ENCODE measurements at regions not wholly inside any gene's neighbourhood (a gene's known extent, or its start where the extent isn't known, plus 50 kb on each side); places are given as distances from the start of the nearest gene placed in this dataset.

DNA sequence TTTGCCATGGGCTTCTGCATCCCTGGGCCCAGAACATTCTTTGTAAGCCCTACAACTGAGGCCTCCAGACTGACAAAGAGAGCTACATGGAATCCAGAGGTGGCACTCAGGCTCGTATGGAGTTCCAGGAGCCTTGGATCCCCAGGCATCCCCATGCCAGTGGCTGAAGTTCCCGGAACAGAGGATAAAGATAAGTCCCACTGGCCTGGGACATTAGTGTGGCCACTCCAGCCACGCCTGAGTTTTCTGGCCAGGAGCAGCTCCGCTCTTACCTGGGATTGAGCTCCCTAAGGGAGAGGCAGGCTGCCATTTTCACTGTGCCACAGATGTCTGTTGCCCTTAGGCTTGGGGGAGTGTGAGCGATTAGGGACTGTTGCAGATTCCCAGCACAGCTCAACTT is 656.3 kb upstream of the FAM174A start:
- DNase-seq: no peak
- Histone ChIP-seq H3K36me3 (ENCODE audit: control insufficient read depth in 4 of 4, insufficient read depth in 4 of 4, low read length in 4 of 4) (no peaks in the 10 kb centered on the region), H3K4me3 (no peak overlapping the region), H3K4me1 (ENCODE audit: control insufficient read depth in 5 of 5, insufficient read depth in 5 of 5, low read length in 5 of 5) (no peaks in the 10 kb centered on the region), H3K9ac (ENCODE audit: insufficient read depth in 1 of 2, low read length in 2 of 2) (no peak overlapping the region), H3K27ac (ENCODE audit: low read depth in 1 of 2, low read length in 1 of 2) (no peak overlapping the region), H3K27me3 (ENCODE audit: control insufficient read depth in 3 of 3, insufficient read depth in 3 of 3, low read length in 2 of 3) (no peaks in the 10 kb centered on the region), H3K9me3 (ENCODE audit: control insufficient read depth in 4 of 4, insufficient read depth in 3 of 4, low read length in 3 of 4) (peaks cover 0 to 3% (median 0%) of the 10 kb centered on the region in 4 donors)
- WGBS, 2 donors: 90 to 91% methylated on average over 5 of the region's 5 CpGs
- TF ChIP-seq, protein P1, sequence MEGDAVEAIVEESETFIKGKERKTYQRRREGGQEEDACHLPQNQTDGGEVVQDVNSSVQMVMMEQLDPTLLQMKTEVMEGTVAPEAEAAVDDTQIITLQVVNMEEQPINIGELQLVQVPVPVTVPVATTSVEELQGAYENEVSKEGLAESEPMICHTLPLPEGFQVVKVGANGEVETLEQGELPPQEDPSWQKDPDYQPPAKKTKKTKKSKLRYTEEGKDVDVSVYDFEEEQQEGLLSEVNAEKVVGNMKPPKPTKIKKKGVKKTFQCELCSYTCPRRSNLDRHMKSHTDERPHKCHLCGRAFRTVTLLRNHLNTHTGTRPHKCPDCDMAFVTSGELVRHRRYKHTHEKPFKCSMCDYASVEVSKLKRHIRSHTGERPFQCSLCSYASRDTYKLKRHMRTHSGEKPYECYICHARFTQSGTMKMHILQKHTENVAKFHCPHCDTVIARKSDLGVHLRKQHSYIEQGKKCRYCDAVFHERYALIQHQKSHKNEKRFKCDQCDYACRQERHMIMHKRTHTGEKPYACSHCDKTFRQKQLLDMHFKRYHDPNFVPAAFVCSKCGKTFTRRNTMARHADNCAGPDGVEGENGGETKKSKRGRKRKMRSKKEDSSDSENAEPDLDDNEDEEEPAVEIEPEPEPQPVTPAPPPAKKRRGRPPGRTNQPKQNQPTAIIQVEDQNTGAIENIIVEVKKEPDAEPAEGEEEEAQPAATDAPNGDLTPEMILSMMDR (IDR thresholded peaks at IDR 0.05; ENCODE audit: control extremely low read depth, extremely low read depth): no peak
- ATAC-seq (ENCODE audit: insufficient read depth, low FRiP score): peak; percentile 39

DNA sequence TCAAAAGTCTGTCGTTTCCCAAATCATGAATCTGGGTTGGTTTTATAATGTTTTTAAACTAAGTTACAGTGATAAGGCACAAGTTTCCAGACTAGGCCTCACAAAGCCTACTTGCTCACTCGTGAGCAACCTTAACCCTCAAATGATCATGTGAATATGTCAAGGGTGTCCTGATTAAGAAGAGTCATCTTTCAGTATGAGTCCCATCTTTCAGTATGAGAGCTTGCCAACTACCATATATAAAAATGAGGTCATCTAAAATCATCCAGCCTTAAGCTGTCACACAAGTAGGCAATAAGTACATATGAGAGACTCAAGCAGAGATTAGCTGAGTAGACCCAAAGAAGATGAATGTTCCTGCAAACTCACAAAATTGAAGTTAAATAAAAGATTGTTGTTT is 668.4 kb upstream of the FAM174A start:
- DNase-seq: no peak
- Histone ChIP-seq H3K9me3 (ENCODE audit: control insufficient read depth in 4 of 4, insufficient read depth in 3 of 4, low read length in 3 of 4) (no peaks in the 10 kb centered on the region), H3K36me3 (ENCODE audit: control insufficient read depth in 4 of 4, insufficient read depth in 4 of 4, low read length in 4 of 4) (no peaks in the 10 kb centered on the region), H3K27me3 (ENCODE audit: control insufficient read depth in 3 of 3, insufficient read depth in 3 of 3, low read length in 2 of 3) (no peaks in the 10 kb centered on the region), H3K9ac (ENCODE audit: insufficient read depth in 1 of 2, low read length in 2 of 2) (no peak overlapping the region), H3K4me1 (ENCODE audit: control insufficient read depth in 5 of 5, insufficient read depth in 5 of 5, low read length in 5 of 5) (no peaks in the 10 kb centered on the region), H3K4me3 (no peak overlapping the region), H3K27ac (ENCODE audit: low read depth in 1 of 2, low read length in 1 of 2) (no peak overlapping the region)
- TF ChIP-seq, protein P1 (IDR thresholded peaks at IDR 0.05; ENCODE audit: control extremely low read depth, extremely low read depth): no peak
- ATAC-seq (ENCODE audit: insufficient read depth, low FRiP score): no peak
- 73 to 80% methylated on average over 2 of the region's 2 CpGs for WGBS, 2 donors

DNA sequence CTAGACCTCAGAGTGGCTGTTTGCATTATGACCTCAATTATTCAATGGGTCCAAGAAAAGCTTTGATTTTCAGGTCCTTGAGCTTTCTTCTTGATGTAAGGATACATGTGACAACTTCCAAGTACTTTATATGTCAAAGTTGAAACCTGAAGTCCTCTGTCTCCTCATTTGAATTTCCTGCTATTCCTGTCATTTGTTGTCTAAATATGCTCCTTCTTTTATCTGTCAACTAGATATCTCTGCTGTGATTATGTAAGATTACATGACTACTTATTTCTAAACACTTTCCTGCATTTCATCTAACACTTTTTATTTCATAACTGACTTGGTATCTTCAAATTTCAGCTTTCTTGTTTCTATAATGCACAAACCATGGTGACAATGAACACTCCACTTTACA is 670.0 kb upstream of the FAM174A start:
- Histone ChIP-seq H3K27ac (ENCODE audit: low read depth in 1 of 2, low read length in 1 of 2) (no peak overlapping the region), H3K4me1 (ENCODE audit: control insufficient read depth in 5 of 5, insufficient read depth in 5 of 5, low read length in 5 of 5) (no peaks in the 10 kb centered on the region), H3K9ac (ENCODE audit: insufficient read depth in 1 of 2, low read length in 2 of 2) (no peak overlapping the region), H3K36me3 (ENCODE audit: control insufficient read depth in 4 of 4, insufficient read depth in 4 of 4, low read length in 4 of 4) (no peaks in the 10 kb centered on the region), H3K4me3 (no peak overlapping the region), H3K9me3 (ENCODE audit: control insufficient read depth in 4 of 4, insufficient read depth in 3 of 4, low read length in 3 of 4) (no peaks in the 10 kb centered on the region), H3K27me3 (ENCODE audit: control insufficient read depth in 3 of 3, insufficient read depth in 3 of 3, low read length in 2 of 3) (no peaks in the 10 kb centered on the region)
- DNase-seq (no peak), ATAC-seq (ENCODE audit: insufficient read depth, low FRiP score) (no peak)
- TF ChIP-seq, protein P1 (IDR thresholded peaks at IDR 0.05; ENCODE audit: control extremely low read depth, extremely low read depth): no peak

DNA sequence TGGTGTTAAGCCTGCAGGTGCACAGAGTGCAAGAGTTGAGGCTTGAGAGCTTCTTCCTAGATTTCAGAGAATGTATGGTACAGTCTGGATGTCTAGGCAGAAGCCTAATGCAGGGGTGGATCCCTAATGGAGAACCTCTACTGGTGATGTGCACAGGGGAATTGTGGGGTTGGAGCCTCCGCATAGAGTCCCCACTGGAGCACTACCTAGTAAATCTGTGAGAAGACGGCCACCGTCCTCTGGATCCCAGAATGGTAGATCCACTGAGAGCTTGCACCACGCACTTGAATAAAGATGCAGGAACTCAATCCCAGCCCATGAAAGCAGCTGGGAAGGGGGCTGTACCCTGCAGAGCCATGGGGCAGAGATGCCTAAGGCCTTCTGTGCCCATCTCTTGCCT is 699.4 kb upstream of the FAM174A start:
- no peak overlapping the region for H3K4me3 ChIP-seq
- DNase-seq: no peak
- no peak for ATAC-seq (ENCODE audit: insufficient read depth, low FRiP score)
- no peak overlapping the region for H3K27ac ChIP-seq (ENCODE audit: low read depth in 1 of 2, low read length in 1 of 2)
- no peak overlapping the region for H3K9ac ChIP-seq (ENCODE audit: insufficient read depth in 1 of 2, low read length in 2 of 2)
- 91 to 96% methylated on average over 4 of the region's 4 CpGs for WGBS, 2 donors
- TF ChIP-seq, protein P1 (IDR thresholded peaks at IDR 0.05; ENCODE audit: control extremely low read depth, extremely low read depth): no peak
- H3K4me1 ChIP-seq (ENCODE audit: control insufficient read depth in 5 of 5, insufficient read depth in 5 of 5, low read length in 5 of 5): no peaks in the 10 kb centered on the region
- peaks cover 0 to 3% (median 0%) of the 10 kb centered on the region in 4 donors for H3K9me3 ChIP-seq (ENCODE audit: control insufficient read depth in 4 of 4, insufficient read depth in 3 of 4, low read length in 3 of 4)
- H3K36me3 ChIP-seq (ENCODE audit: control insufficient read depth in 4 of 4, insufficient read depth in 4 of 4, low read length in 4 of 4): no peaks in the 10 kb centered on the region
- H3K27me3 ChIP-seq (ENCODE audit: control insufficient read depth in 3 of 3, insufficient read depth in 3 of 3, low read length in 2 of 3): no peaks in the 10 kb centered on the region

Measured in lung (tissue), 11 donors.